ENCODE measurements at regions not wholly inside any gene's neighbourhood (a gene's known extent, or its start where the extent isn't known, plus 50 kb on each side); places are given as distances from the start of the nearest gene placed in this dataset.

DNA sequence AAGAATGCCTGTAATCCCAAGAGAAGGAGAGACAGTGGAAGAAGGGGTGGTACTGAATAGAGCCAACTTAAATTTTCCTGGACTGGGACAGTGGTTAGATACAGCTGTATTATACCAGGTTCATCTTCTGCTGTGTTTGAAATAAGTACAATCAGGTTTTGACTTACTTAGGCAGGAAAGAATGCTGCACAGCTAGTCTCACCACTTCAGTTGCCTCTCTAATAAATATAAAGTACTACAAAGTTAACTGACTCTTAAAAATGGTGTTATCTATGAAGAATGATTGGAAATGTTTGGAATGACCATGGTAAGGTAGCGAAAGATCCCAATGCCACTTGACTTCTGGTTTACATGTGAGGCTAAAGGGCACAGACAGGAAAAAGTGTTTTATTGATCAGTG is 652.1 kb downstream of the NOVA1 start:
- intact Hi-C loops (cut with DNase I; ENCODE audit: low total_unique reads), result no loop called here
- Histone ChIP-seq H3K4me1 (no peaks in the 10 kb centered on the region), H3K27me3 (no peaks in the 10 kb centered on the region), H3K36me3 (no peaks in the 10 kb centered on the region), H3K27ac (no peak overlapping the region), H3K9me3 (no peaks in the 10 kb centered on the region), H3K4me3 (no peak overlapping the region)
- no peak for DNase-seq
- TF ChIP-seq, protein P1, sequence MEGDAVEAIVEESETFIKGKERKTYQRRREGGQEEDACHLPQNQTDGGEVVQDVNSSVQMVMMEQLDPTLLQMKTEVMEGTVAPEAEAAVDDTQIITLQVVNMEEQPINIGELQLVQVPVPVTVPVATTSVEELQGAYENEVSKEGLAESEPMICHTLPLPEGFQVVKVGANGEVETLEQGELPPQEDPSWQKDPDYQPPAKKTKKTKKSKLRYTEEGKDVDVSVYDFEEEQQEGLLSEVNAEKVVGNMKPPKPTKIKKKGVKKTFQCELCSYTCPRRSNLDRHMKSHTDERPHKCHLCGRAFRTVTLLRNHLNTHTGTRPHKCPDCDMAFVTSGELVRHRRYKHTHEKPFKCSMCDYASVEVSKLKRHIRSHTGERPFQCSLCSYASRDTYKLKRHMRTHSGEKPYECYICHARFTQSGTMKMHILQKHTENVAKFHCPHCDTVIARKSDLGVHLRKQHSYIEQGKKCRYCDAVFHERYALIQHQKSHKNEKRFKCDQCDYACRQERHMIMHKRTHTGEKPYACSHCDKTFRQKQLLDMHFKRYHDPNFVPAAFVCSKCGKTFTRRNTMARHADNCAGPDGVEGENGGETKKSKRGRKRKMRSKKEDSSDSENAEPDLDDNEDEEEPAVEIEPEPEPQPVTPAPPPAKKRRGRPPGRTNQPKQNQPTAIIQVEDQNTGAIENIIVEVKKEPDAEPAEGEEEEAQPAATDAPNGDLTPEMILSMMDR (IDR thresholded peaks at IDR 0.05), result no peak

DNA sequence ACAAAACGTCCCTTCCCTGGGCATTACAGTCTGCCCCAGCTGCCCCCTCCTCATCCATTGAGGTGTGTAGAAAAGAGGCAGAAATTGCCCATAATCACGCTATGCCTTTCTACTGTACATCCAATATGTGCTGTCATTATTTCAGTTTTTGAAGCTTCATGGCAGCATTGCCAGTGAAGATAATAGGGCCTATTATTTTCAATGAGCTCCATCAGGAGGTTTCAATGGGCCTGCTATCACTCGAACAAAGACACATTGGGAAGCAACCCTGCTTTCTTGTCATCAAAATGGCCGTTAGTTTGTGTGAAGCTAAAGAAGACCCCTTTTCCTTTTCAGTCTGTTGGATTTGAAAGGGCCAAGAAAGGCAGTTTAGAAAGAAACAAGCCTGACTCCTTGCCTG is 653.8 kb downstream of the NOVA1 start:
- H3K27ac ChIP-seq, result no peak overlapping the region
- no peak for DNase-seq
- no peaks in the 10 kb centered on the region for H3K4me1 ChIP-seq
- no peak overlapping the region for H3K4me3 ChIP-seq
- no peaks in the 10 kb centered on the region for H3K27me3 ChIP-seq
- intact Hi-C loops (cut with DNase I; ENCODE audit: low total_unique reads), result no loop called here
- TF ChIP-seq, protein P1 (IDR thresholded peaks at IDR 0.05), result no peak
- H3K36me3 ChIP-seq, result no peaks in the 10 kb centered on the region
- H3K9me3 ChIP-seq, result no peaks in the 10 kb centered on the region

- no peak for DNase-seq
- TF ChIP-seq, protein P1 (IDR thresholded peaks at IDR 0.05), result no peak
- no peaks in the 10 kb centered on the region for H3K27me3 ChIP-seq
- no peak overlapping the region for H3K27ac ChIP-seq
- no peak overlapping the region for H3K4me3 ChIP-seq
- no peaks in the 10 kb centered on the region for H3K4me1 ChIP-seq
- H3K36me3 ChIP-seq, result no peaks in the 10 kb centered on the region
- H3K9me3 ChIP-seq, result no peaks in the 10 kb centered on the region
- intact Hi-C loops (cut with DNase I; ENCODE audit: low total_unique reads), result no loop called here
Observed at GRCh38 chr14:25943329-25943728, 654.5 kb downstream of the NOVA1 start.

- no peaks in the 10 kb centered on the region for H3K9me3 ChIP-seq
- H3K4me3 ChIP-seq, result no peak overlapping the region
- intact Hi-C loops (cut with DNase I; ENCODE audit: low total_unique reads), result no loop called here
- DNase-seq, result no peak
- no peak overlapping the region for H3K27ac ChIP-seq
- no peaks in the 10 kb centered on the region for H3K27me3 ChIP-seq
- H3K36me3 ChIP-seq, result no peaks in the 10 kb centered on the region
- H3K4me1 ChIP-seq, result no peaks in the 10 kb centered on the region
- TF ChIP-seq, protein P1 (IDR thresholded peaks at IDR 0.05), result no peak
Observed at GRCh38 chr14:25942090-25942489, 655.7 kb downstream of the NOVA1 start.

DNA sequence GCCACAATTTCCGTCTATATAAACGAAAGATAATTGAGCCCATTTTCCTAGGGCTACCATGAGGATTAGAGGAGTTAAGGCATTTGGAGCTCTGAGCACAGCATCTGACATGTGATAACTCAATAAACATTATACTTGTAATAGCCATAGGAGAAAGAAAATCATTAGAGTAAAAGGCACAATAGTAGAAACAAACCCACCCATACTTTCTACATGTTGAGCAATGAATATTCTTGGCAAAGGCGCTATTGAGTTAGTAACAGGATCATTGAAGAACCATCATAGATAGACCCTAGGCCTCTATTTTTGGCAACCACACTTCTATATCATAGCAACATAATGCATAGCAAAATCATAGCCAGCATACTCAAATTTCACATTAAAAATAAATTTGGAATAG is 664.1 kb downstream of the NOVA1 start:
- Histone ChIP-seq H3K27me3 (no peaks in the 10 kb centered on the region), H3K36me3 (no peaks in the 10 kb centered on the region), H3K4me1 (no peaks in the 10 kb centered on the region), H3K27ac (no peak overlapping the region), H3K4me3 (no peak overlapping the region), H3K9me3 (no peaks in the 10 kb centered on the region)
- TF ChIP-seq, protein P1 (IDR thresholded peaks at IDR 0.05), result no peak
- no peak for DNase-seq
- intact Hi-C loops (cut with DNase I; ENCODE audit: low total_unique reads), result no loop called here

Data from tibial artery (tissue), 4 donors.